Kidney (tissue), 13 donors: ENCODE measurements at regions not wholly inside any gene's neighbourhood (a gene's known extent, or its start where the extent isn't known, plus 50 kb on each side); places are given as distances from the start of the nearest gene placed in this dataset.

Experiments used
- DNase-seq, 5 donors: peaks; one replicate each; pipeline ENCODE4 v3.0.0-alpha.2; 2013 to 2020
- FAIRE-seq: peaks from 2 replicates; lab custom pipeline; 2012; peaks lifted over from hg19 to GRCh38; lab: Jason Lieb, UNC
- H3K27ac ChIP-seq, 2 donors: one replicate each; pipeline ENCODE4 v1.7.0; 2013; ENCODE audit warnings: low read depth in 2 of 2, low read length in 2 of 2, inconsistent platforms in 1 of 2
- H3K27me3 ChIP-seq: one replicate; pipeline ENCODE4 v1.7.1; 2013; ENCODE audit warnings: low read length, inconsistent platforms; ENCODE audit not compliant: control insufficient read depth, insufficient read depth
- H3K36me3 ChIP-seq, 3 donors: one replicate each; pipeline versions ENCODE4 v1.7.0 to v1.7.1; 2013; ENCODE audit warnings: low read length in 3 of 3, control low read depth in 1 of 3, inconsistent platforms in 1 of 3; ENCODE audit not compliant: insufficient read depth in 3 of 3, control insufficient read depth in 2 of 3
- H3K4me1 ChIP-seq, 3 donors: one replicate each; pipeline versions ENCODE4 v1.7.0 to v1.7.1; 2013; ENCODE audit warnings: low read length in 3 of 3, inconsistent platforms in 1 of 3, low read depth in 1 of 3; ENCODE audit not compliant: control insufficient read depth in 2 of 3, insufficient read depth in 2 of 3
- H3K4me3 ChIP-seq, 3 donors: one replicate each; pipeline versions ENCODE4 v1.7.0 to v1.8.1; 2013; ENCODE audit warnings: low read length in 3 of 3, control low read depth in 1 of 3, inconsistent platforms in 1 of 3
- H3K9ac ChIP-seq, 3 donors: one replicate each; pipeline versions ENCODE4 v1.7.0 to v1.7.1; 2013; ENCODE audit warnings: low read length in 3 of 3, control low read depth in 1 of 3, inconsistent platforms in 1 of 3
- H3K9me3 ChIP-seq, 3 donors: one replicate each; pipeline versions ENCODE4 v1.7.0 to v1.7.1; 2013; ENCODE audit warnings: low read length in 3 of 3, control low read depth in 1 of 3, inconsistent platforms in 1 of 3; ENCODE audit not compliant: control insufficient read depth in 2 of 3, insufficient read depth in 1 of 3
- CTCF ChIP-seq: IDR thresholded peaks from 3 replicates; pipeline ENCODE4 v1.5.1; 2012; ENCODE audit warnings: mild to moderate bottlenecking, moderate library complexity, borderline replicate concordance; ENCODE audit not compliant: insufficient read depth; ENCODE audit errors: extremely low read depth
- intact Hi-C: fragments of 100-400 bp; cut with DNase I; formaldehyde crosslinking; loops from one replicate; pipeline ENCODE4 v1.11.1; 2022
- donor health status: control.
- donor health status: control.
- donor health status: control.
- donor health status: control.
- donor health status: control.
- donor health status: DM: yes; HTN: yes; CAD: no.
- donor health status: Normal renal cell carcinoma (clear cell type).

GRCh38 chr17:56026915-56027314, 126.4 kb upstream of the ANKFN1 start:
- TF ChIP-seq CTCF: no peak
- Histone ChIP-seq H3K9me3 (no peaks in the 10 kb centered on the region), H3K4me3 (no peak overlapping the region), H3K27ac (no peak overlapping the region), H3K9ac (no peak overlapping the region), H3K36me3 (no peaks in the 10 kb centered on the region), H3K4me1 (no peaks in the 10 kb centered on the region), H3K27me3 (no peaks in the 10 kb centered on the region)
- DNase-seq (peak in 2 of 5 donors; percentile 26 to 29), FAIRE-seq (no peak)
- intact Hi-C loops: no loop called here

GRCh38 chr17:56028837-56029236, 124.4 kb upstream of the ANKFN1 start:
- intact Hi-C loops: no loop called here
- Histone ChIP-seq H3K4me1 (no peaks in the 10 kb centered on the region), H3K4me3 (no peak overlapping the region), H3K36me3 (no peaks in the 10 kb centered on the region), H3K9me3 (no peaks in the 10 kb centered on the region), H3K9ac (no peak overlapping the region), H3K27me3 (no peaks in the 10 kb centered on the region), H3K27ac (no peak overlapping the region)
- no peak for FAIRE-seq
- DNase-seq: no peak
- no peak for TF ChIP-seq CTCF

GRCh38 chr17:56030009-56030624, 123.2 kb upstream of the ANKFN1 start:
- DNase-seq (peak in 1 of 5 donors; percentile 6), FAIRE-seq (no peak)
- Histone ChIP-seq H3K36me3 (no peaks in the 10 kb centered on the region), H3K27ac (no peak overlapping the region), H3K9ac (no peak overlapping the region), H3K4me1 (no peaks in the 10 kb centered on the region), H3K9me3 (no peaks in the 10 kb centered on the region), H3K27me3 (no peaks in the 10 kb centered on the region), H3K4me3 (no peak overlapping the region)
- intact Hi-C loops: no loop called here
- TF ChIP-seq CTCF: no peak

GRCh38 chr17:56031636-56032035, 121.6 kb upstream of the ANKFN1 start:
- no peak for FAIRE-seq
- Histone ChIP-seq H3K27me3 (no peaks in the 10 kb centered on the region), H3K4me3 (no peak overlapping the region), H3K27ac (no peak overlapping the region), H3K4me1 (no peaks in the 10 kb centered on the region), H3K9me3 (no peaks in the 10 kb centered on the region), H3K36me3 (no peaks in the 10 kb centered on the region), H3K9ac (no peak overlapping the region)
- intact Hi-C loops: no loop called here
- no peak for TF ChIP-seq CTCF
- no peak for DNase-seq
